Hematopoietic multipotent progenitor cell (in vitro differentiated cells): ENCODE measurements at regions not wholly inside any gene's neighbourhood (a gene's known extent, or its start where the extent isn't known, plus 50 kb on each side); places are given as distances from the start of the nearest gene placed in this dataset.

ENCODE experiments used
- DNase-seq, 3 donors: peaks; one replicate each; pipeline ENCODE4 v3.0.0-alpha.2; 2011 to 2015; ENCODE audit warnings: low read depth in 2 of 3, low spot score in 2 of 3

DNA sequence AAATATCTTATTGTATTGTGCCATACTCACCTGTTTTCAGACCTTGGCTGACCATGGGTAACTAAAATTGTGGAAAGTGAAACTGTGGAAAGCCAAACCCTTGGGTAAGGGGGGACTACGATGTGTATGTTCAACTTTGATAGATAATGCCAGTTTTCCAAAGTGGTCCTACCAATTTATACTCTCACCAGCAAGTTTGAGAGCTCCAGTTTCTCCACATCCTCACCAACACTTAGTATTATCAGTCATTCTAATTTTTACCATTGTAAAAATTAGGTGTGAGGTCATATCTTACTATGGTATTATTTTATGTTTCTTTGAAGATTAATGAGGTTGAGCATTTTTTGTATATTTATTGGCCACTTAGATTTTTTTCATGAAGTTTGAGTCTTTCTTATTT lies 346.9 kb upstream of the PODXL start:
- no peak for DNase-seq

DNA sequence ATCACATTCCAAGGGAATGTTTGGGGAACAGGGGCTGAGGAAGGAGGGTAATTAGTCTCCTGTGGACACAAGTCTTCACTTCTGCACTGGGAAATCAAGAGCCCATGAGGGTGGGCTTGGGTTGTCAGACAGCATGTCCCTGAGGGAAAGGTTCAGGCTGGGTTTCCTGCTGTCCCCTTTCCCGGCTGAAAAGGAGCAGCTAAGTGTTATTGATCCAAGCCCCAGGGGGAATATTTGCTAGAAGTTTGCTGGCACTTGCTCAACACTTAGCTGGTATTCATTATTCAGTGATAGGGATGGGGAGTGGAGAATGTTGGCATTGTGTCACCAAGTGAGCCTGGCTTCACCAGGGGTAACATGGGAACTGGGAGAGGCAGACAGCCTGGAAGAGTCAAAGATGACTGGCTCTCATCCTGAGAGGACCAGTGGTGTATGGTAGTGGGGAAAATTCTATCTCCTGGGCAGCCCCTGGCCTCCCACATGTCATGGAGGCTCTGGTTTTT lies 344.4 kb upstream of the PODXL start:
- DNase-seq, result no peak

GRCh38 chr7:131899271-131900030 lies 343.0 kb upstream of the PODXL start:
- no peak for DNase-seq

GRCh38 chr7:131898418-131898817 lies 342.0 kb upstream of the PODXL start:
- no peak for DNase-seq

DNA sequence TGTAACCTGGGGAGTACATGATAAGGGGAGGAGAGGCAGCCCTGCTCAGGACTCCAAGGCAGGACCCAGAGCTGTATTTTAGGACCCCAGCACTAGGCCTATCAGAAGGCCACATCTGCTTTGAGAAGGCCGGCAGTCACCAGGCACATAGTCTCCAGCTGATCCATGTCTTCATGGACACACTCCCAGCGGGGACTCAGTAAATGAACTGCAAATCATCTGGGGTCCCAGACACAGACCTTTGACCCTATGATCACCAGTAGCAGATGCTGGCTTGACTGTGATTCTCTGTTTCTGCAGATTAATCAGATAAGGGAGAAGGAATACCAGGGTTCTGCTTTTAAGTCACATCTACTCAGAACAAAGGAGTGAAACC lies 341.4 kb upstream of the PODXL start:
- no peak for DNase-seq

DNA sequence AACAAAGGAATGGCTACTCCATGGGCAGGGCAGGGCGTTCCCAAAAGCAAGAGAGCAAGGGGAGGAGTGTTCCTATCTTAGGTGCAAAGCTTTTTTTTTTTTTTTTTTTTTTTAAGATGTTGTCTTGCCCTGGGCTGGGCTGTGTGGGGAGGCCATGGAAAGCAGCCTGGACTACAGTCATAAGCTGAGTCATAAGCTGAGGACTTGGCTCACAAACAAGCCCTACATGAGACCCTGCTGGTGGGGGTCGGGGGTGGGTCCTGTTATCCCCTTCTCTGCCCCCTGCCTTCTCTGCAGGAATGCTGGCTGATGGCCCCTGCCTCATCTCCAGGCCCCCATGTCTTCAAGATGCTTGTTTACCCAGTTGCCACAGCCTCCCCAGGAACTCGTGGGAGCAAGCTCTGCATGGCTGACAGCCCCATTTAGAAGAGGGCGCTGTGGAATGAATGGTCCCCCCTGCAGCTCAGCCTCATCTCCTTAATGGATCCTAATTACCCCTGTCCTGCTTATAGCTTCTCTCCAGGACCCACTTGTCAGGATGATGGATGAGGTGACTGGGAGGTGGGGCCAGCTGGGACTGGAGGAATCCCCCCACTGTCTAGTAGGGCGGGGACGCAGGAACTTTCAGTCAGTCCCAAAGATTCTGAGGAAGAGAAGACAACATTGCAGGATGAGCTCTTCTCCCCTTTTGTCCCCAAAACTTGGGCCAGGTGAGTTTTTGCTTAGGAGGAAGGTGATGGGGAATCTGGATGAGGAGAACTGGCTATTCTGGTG lies 340.8 kb upstream of the PODXL start:
- DNase-seq, result no peak

- no peak for DNase-seq
Observed at GRCh38 chr7:131896165-131896863, 339.9 kb upstream of the PODXL start.

- no peak for DNase-seq
Observed at GRCh38 chr7:131895541-131896164, 339.2 kb upstream of the PODXL start.

GRCh38 chr7:131893631-131894340 lies 337.4 kb upstream of the PODXL start:
- no peak for DNase-seq

DNA sequence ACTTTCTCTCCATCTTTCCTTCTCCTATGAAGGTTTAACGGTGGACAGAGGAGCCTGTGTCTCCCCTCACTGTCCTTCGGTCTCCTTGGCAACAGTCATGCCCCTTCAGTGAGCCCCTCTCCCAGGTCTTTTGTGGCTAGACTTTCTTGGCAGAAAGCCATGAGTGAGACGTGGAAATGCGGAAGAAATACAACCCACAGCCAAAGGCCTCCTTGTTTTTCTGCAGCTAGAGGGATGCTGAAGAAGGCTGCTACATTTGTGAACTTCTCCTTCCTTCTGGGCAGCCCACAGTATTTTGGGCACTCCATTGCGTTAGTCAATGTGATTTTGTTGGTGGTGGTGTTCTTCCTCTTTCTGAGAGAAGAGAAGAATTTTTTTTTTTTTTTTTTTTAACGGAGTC lies 333.7 kb upstream of the PODXL start:
- DNase-seq, result peak in 2 of 3 donors; percentile 9 to 64

- no peak for DNase-seq
Observed at GRCh38 chr7:131889572-131890150, 333.2 kb upstream of the PODXL start.

DNA sequence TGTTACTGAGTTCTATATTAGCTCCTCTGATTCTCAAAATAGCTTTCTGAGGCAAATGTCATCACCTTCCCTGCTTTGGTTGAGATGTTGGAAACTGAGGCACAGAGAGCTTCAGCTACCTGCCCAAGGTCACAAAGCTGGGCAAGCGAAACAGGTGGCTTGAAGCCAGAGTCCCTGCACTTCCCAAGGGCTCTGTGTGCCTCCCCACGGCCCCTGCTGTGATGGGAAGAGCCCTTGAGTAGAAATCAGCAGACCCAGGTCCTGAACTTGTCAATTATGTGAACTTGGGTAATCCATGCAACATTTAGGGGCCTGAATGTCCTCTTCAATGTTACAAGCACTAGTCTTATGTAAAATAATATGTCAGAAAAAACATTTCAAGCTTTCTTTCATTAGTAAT lies 327.3 kb upstream of the PODXL start:
- no peak for DNase-seq

GRCh38 chr7:131883196-131883595 lies 326.8 kb upstream of the PODXL start:
- DNase-seq, result no peak

- no peak for DNase-seq
Observed at GRCh38 chr7:131882321-131882720, 325.9 kb upstream of the PODXL start.

DNA sequence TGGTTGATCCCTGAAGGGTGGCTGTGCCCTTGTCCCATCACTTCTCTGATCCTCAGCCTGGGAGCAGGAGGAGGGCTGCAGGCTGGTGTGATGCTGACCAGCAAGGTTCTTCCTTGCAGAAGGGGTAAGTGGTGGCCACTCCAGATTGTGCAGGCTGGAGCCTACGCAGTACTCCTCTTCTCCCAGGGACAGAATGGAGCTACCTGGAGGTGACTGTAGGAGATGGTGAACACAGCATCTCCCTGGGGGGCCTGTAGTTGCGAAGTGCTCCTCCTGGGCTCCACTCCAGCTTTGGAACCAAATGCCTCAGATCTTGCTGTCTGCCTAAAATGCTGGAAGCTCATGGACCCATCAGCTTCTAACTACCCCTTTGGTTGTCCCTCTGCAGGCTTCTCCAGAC lies 323.6 kb upstream of the PODXL start:
- DNase-seq, result no peak

- no peak for DNase-seq
Observed at GRCh38 chr7:131879424-131879823, 323.0 kb upstream of the PODXL start.

DNA sequence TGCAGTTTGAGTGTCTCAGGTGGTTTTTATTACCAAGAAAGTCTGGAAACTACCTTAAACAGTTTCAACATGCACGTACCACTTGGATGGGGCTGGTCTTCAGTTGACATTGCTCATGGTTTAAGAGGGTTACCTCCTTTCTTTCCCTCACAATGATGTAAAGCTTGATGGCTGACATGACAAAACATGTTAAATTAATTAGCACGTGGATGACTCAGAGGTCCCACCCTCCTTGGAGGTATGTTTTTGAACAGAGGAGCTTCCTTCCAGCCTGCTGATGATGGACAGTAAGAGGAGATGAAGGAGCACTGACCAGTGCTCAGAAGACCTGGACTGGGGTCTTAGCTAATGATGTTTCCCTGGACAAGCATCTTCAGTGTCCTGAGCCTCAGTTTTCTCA lies 322.3 kb upstream of the PODXL start:
- DNase-seq, result no peak

- no peak for DNase-seq
Observed at GRCh38 chr7:131873581-131873980, 317.2 kb upstream of the PODXL start.

DNA sequence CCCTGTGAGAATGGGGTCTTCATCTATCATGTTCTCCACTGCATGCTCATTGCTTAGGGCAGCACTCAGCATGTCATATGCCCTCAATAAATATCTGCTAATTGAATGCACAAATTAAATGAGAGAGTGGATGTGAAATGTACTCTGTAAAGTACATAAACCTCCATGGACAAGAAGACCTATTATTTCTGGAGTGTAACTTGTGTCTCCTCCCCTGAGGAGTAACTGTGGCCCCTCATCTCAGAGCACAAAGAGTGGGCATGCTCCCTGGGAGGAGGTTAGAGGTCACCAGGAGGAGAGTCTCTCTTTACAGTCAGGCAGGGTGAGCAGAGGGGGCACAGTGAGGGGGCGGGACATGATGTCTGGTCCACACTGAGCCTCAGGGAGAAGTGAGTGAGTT lies 313.6 kb upstream of the PODXL start:
- DNase-seq, result no peak
